A549 (cell line): ENCODE measurements at regions not wholly inside any gene's neighbourhood (a gene's known extent, or its start where the extent isn't known, plus 50 kb on each side); places are given as distances from the start of the nearest gene placed in this dataset.
"Not testable (repeated sequence)": the region's sequence is repeated elsewhere in the genome, so short reads cannot be mapped to it uniquely, and the experiment has no call there.

ENCODE experiments used
- ATAC-seq, 2 experiments: fragments of 200-7000 bp in 1 of 2; fragments of >200 bp in 1 of 2; cut with Nextera tagmentation in 1 of 2; cut with Tn5 transposase in 1 of 2; 3 replicates each; pipeline versions ENCODE4 v1.8.0 to v1.9.1; 2018 to 2020; ENCODE audit warnings: mild to moderate bottlenecking in 1 of 2, moderate library complexity in 1 of 2
- CTCF ChIA-PET: fragments of 300-600 bp; sonication (Branson Sonifier 250); formaldehyde crosslinking; extraction: SDS; loops from one replicate; lab custom pipeline; 2021; ENCODE audit warnings: antibody characterized with exemption, inconsistent platforms; lab: Yijun Ruan, JAX
- POLR2A ChIA-PET: fragments of 350-600 bp; formaldehyde crosslinking; extraction: SDS; loops from one replicate; lab custom pipeline; 2021; ENCODE audit warnings: antibody characterized with exemption, inconsistent platforms; lab: Yijun Ruan, JAX
- DNase-seq, 2 experiments: peaks; one replicate each; pipeline versions ENCODE4 v3.0.0 to v3.0.0-alpha.2; 2011 to 2016; ENCODE audit warnings: low read depth in 1 of 2, low spot score in 1 of 2
- FAIRE-seq: peaks from 2 replicates; lab custom pipeline; 2011; peaks lifted over from hg19 to GRCh38; lab: Jason Lieb, UNC
- H3K27ac ChIP-seq, 2 experiments: fragments of >200 bp; sonication (Bioruptor Twin); formaldehyde crosslinking; 3 replicates each; pipeline ENCODE4 v1.5.1; 2016 to 2017
- H3K4me1 ChIP-seq: fragments of >200 bp; sonication (Bioruptor Twin); formaldehyde crosslinking; 3 replicates; pipeline ENCODE4 v1.6.1; 2016
- H3K4me2 ChIP-seq: fragments of >200 bp; sonication (Bioruptor Twin); formaldehyde crosslinking; 3 replicates; pipeline ENCODE4 v1.6.1; 2016
- H3K4me3 ChIP-seq: fragments of >200 bp; sonication (Bioruptor Twin); formaldehyde crosslinking; 3 replicates; pipeline ENCODE4 v1.5.1; 2016
- H3K9me3 ChIP-seq: fragments of >200 bp; sonication (Bioruptor Twin); formaldehyde crosslinking; 3 replicates; pipeline ENCODE4 v1.6.1; 2016
- CBX8 ChIP-seq: fragments of 200-600 bp; sonication (generic); IDR thresholded peaks from 2 replicates; pipeline ENCODE4 v1.6.1; 2016
- CEBPB ChIP-seq, 2 experiments: fragments of >200 bp in 1 of 2; sonication (Bioruptor Twin) in 1 of 2; formaldehyde crosslinking in 1 of 2; IDR thresholded peaks; 2 replicates each; pipeline ENCODE4 v1.6.1; 2012 to 2016
- CHD2 ChIP-seq: fragments of 150-350 bp; IDR thresholded peaks from 2 replicates; pipeline ENCODE4 v1.6.1; 2014; ENCODE audit warnings: low read length; ENCODE audit not compliant: partially characterized antibody
- EHF ChIP-seq: fragments of 250-450 bp; sonication (Bioruptor Pico); IDR thresholded peaks from 2 replicates; pipeline ENCODE4 v1.5.0; 2020; ENCODE audit warnings: mild to moderate bottlenecking
- FOSB ChIP-seq: fragments of 250-450 bp; sonication (Bioruptor Pico); IDR thresholded peaks from 2 replicates; pipeline ENCODE4 v1.5.0; 2020; ENCODE audit warnings: mild to moderate bottlenecking, moderate library complexity
- GATA3 ChIP-seq: IDR thresholded peaks from 2 replicates; pipeline ENCODE4 v1.6.1; 2012; ENCODE audit warnings: borderline replicate concordance
- HOXA7 ChIP-seq: fragments of 250-450 bp; sonication (Bioruptor Pico); IDR thresholded peaks from 2 replicates; pipeline ENCODE4 v1.5.0; 2020; ENCODE audit warnings: mild to moderate bottlenecking, moderate library complexity
- HOXB5 ChIP-seq: fragments of 250-450 bp; sonication (Bioruptor Pico); IDR thresholded peaks from 2 replicates; pipeline ENCODE4 v1.5.0; 2020; ENCODE audit warnings: mild to moderate bottlenecking, moderate library complexity
- MAFK ChIP-seq: fragments of 450-650 bp; IDR thresholded peaks from 2 replicates; pipeline ENCODE4 v1.6.1; 2014; ENCODE audit not compliant: partially characterized antibody
- NFE2L2 ChIP-seq: fragments of 150-350 bp; conservative IDR thresholded peaks from 2 replicates; pipeline ENCODE4 v1.6.1; 2014; ENCODE audit warnings: low read length
- NPAS2 ChIP-seq: fragments of 250-450 bp; sonication (Bioruptor Pico); IDR thresholded peaks from 2 replicates; pipeline ENCODE4 v1.8.0; 2022; ENCODE audit warnings: mild to moderate bottlenecking, moderate library complexity, borderline replicate concordance
- PHF8 ChIP-seq: fragments of 200-600 bp; sonication (generic); IDR thresholded peaks from 2 replicates; pipeline ENCODE4 v1.6.1; 2016; ENCODE audit warnings: low read depth, mild to moderate bottlenecking, antibody characterized with exemption, moderate library complexity, borderline replicate concordance
- POLR2A ChIP-seq: IDR thresholded peaks from 2 replicates; pipeline ENCODE4 v1.6.1; 2012; ENCODE audit warnings: mild to moderate bottlenecking, low read length
- POLR2AphosphoS2 ChIP-seq: conservative IDR thresholded peaks from 2 replicates; pipeline ENCODE4 v1.6.1; 2012; ENCODE audit warnings: low read length, improper control_type of control experiment, inconsistent platforms
- RAD21 ChIP-seq, 2 experiments: fragments of >200 bp in 1 of 2; sonication (Bioruptor Twin) in 1 of 2; formaldehyde crosslinking in 1 of 2; IDR thresholded peaks in 1 of 2; conservative IDR thresholded peaks in 1 of 2; 2 replicates in 1 of 2; 3 replicates in 1 of 2; pipeline ENCODE4 v1.6.1; 2012 to 2018; ENCODE audit warnings: inconsistent platforms in 1 of 2
- SMC3 ChIP-seq: fragments of >200 bp; sonication (Bioruptor Twin); formaldehyde crosslinking; IDR thresholded peaks from 3 replicates; pipeline ENCODE4 v1.6.1; 2018; ENCODE audit warnings: inconsistent platforms
- SREBF2 ChIP-seq: fragments of 450-650 bp; IDR thresholded peaks from 2 replicates; pipeline ENCODE4 v1.6.1; 2014; ENCODE audit warnings: mild to moderate bottlenecking, moderate library complexity
- TP53 ChIP-seq: fragments of 250-450 bp; sonication (Bioruptor Pico); IDR thresholded peaks from 2 replicates; pipeline ENCODE4 v1.5.0; 2021; ENCODE audit warnings: mild to moderate bottlenecking, moderate library complexity
- ZFP36 ChIP-seq: fragments of 450-650 bp; IDR thresholded peaks from 2 replicates; pipeline ENCODE4 v1.6.1; 2014; ENCODE audit warnings: borderline replicate concordance; ENCODE audit not compliant: partially characterized antibody
- ZNF302 ChIP-seq: fragments of 250-450 bp; sonication (Bioruptor Pico); IDR thresholded peaks from 2 replicates; pipeline ENCODE4 v1.9.0; 2021; ENCODE audit warnings: inconsistent platforms, mild to moderate bottlenecking, moderate library complexity
- ZSCAN20 ChIP-seq: fragments of 250-450 bp; sonication (Bioruptor Pico); IDR thresholded peaks from 2 replicates; pipeline ENCODE4 v1.8.0; 2022; ENCODE audit warnings: mild to moderate bottlenecking, moderate library complexity
- WGBS: methylation state at CpG from one replicate; pipeline ENCODE4 v1.1.6; 2017; ENCODE audit errors: missing lambda C conversion rate; 5-methylcytosine and 5-hydroxymethylcytosine counted together
- TF ChIP-seq, protein P1 (sequence below): fragments of 150-350 bp; IDR thresholded peaks from 2 replicates; pipeline ENCODE4 v1.6.1; 2014; ENCODE audit warnings: low read depth, mild to moderate bottlenecking, low read length
- TF ChIP-seq, protein P2 (sequence below): IDR thresholded peaks from 2 replicates; pipeline ENCODE4 v1.6.1; 2012
- TF ChIP-seq, protein P3 (sequence below): fragments of 200-600 bp; sonication (generic); IDR thresholded peaks from 2 replicates; pipeline ENCODE4 v1.6.1; 2016; ENCODE audit warnings: antibody characterized with exemption, mild to moderate bottlenecking, moderate library complexity

- DNase-seq, H3K4me3 ChIP-seq, H3K4me2 ChIP-seq, ATAC-seq, H3K27ac ChIP-seq, FAIRE-seq, POLR2A ChIA-PET, H3K4me1 ChIP-seq, CTCF ChIA-PET, H3K9me3 ChIP-seq: not testable (repeated sequence)
- 50% methylated on average over 3 of the region's 6 CpGs for WGBS
Measured at GRCh38 chr4:121616449-121616848, 80.3 kb downstream of the ANXA5 start.

DNA sequence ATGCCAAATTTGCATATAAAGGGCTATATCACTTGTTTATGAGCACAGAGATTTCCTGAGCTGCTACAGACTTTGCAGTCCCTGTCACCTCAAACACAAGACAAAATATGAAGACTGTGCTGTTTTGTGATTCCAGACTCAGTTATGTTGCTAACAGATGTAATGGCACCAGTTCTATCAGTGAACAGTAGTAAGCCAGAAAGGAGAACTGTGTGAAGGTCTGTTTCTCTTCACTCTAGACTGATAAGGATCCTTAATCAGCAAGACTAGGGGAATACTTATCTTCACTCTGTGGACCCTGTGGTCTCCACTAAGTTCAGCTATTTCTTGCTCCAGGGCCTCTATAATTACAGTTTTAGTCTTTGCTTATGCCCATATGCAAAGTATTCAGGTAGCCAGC is 82.7 kb downstream of the ANXA5 start:
- TF ChIP-seq, protein P1, sequence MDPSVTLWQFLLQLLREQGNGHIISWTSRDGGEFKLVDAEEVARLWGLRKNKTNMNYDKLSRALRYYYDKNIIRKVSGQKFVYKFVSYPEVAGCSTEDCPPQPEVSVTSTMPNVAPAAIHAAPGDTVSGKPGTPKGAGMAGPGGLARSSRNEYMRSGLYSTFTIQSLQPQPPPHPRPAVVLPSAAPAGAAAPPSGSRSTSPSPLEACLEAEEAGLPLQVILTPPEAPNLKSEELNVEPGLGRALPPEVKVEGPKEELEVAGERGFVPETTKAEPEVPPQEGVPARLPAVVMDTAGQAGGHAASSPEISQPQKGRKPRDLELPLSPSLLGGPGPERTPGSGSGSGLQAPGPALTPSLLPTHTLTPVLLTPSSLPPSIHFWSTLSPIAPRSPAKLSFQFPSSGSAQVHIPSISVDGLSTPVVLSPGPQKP, result no peak
- TF ChIP-seq RAD21 (conservative IDR thresholded peaks at IDR 0.05 in 1 of 2, IDR thresholded peaks at IDR 0.05 in 1 of 2), result no peak
- TF ChIP-seq POLR2A, result no peak
- TF ChIP-seq FOSB, result no peak
- TF ChIP-seq, protein P2, sequence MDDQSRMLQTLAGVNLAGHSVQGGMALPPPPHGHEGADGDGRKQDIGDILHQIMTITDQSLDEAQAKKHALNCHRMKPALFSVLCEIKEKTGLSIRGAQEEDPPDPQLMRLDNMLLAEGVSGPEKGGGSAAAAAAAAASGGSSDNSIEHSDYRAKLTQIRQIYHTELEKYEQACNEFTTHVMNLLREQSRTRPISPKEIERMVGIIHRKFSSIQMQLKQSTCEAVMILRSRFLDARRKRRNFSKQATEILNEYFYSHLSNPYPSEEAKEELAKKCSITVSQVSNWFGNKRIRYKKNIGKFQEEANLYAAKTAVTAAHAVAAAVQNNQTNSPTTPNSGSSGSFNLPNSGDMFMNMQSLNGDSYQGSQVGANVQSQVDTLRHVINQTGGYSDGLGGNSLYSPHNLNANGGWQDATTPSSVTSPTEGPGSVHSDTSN, result no peak
- no peak for TF ChIP-seq TP53
- TF ChIP-seq ZFP36, result no peak
- TF ChIP-seq SREBF2, result no peak
- no peak for TF ChIP-seq HOXB5 (CRISPR knock-in tag)
- no peak for TF ChIP-seq ZSCAN20 (CRISPR knock-in tag)
- TF ChIP-seq EHF (CRISPR knock-in tag), result no peak
- no peaks in the 10 kb centered on the region for H3K9me3 ChIP-seq
- no peak overlapping the region for H3K27ac ChIP-seq
- no peak for ATAC-seq
- no peaks in the 10 kb centered on the region for H3K4me1 ChIP-seq
- no peak overlapping the region for H3K4me3 ChIP-seq
- DNase-seq, result no peak
- FAIRE-seq, result no peak
- POLR2A ChIA-PET, result no interaction called here
- CTCF ChIA-PET, result no interaction called here
- H3K4me2 ChIP-seq, result no peak overlapping the region

- H3K27ac ChIP-seq, result no peak overlapping the region
- ATAC-seq, result no peak
- TF ChIP-seq MAFK (peak; percentile 37), GATA3 (no peak), NPAS2 (no peak)
- TF ChIP-seq, protein P3, sequence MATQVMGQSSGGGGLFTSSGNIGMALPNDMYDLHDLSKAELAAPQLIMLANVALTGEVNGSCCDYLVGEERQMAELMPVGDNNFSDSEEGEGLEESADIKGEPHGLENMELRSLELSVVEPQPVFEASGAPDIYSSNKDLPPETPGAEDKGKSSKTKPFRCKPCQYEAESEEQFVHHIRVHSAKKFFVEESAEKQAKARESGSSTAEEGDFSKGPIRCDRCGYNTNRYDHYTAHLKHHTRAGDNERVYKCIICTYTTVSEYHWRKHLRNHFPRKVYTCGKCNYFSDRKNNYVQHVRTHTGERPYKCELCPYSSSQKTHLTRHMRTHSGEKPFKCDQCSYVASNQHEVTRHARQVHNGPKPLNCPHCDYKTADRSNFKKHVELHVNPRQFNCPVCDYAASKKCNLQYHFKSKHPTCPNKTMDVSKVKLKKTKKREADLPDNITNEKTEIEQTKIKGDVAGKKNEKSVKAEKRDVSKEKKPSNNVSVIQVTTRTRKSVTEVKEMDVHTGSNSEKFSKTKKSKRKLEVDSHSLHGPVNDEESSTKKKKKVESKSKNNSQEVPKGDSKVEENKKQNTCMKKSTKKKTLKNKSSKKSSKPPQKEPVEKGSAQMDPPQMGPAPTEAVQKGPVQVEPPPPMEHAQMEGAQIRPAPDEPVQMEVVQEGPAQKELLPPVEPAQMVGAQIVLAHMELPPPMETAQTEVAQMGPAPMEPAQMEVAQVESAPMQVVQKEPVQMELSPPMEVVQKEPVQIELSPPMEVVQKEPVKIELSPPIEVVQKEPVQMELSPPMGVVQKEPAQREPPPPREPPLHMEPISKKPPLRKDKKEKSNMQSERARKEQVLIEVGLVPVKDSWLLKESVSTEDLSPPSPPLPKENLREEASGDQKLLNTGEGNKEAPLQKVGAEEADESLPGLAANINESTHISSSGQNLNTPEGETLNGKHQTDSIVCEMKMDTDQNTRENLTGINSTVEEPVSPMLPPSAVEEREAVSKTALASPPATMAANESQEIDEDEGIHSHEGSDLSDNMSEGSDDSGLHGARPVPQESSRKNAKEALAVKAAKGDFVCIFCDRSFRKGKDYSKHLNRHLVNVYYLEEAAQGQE, result no peak
- TF ChIP-seq, all 56 proteins: peak for 1
- ChIA-PET POLR2A (no interaction called here), CTCF (no interaction called here)
- no peak for FAIRE-seq
- Histone ChIP-seq H3K4me1 (no peaks in the 10 kb centered on the region), H3K4me3 (no peak overlapping the region), H3K4me2 (no peak overlapping the region), H3K9me3 (no peaks in the 10 kb centered on the region)
- WGBS, result 18% methylated on average over 3 of the region's 3 CpGs
- DNase-seq, result no peak
Measured at GRCh38 chr4:121599049-121599448, 97.7 kb downstream of the ANXA5 start.

GRCh38 chr4:121597346-121597934 is 99.3 kb downstream of the ANXA5 start:
- CTCF ChIA-PET, result no interaction called here
- DNase-seq (no peak), ATAC-seq (no peak)

More at GRCh38 chr4:121597346-121597934, 99.3 kb downstream of the ANXA5 start:
- no peak overlapping the region for H3K4me2 ChIP-seq
- H3K4me1 ChIP-seq, result no peaks in the 10 kb centered on the region
- H3K9me3 ChIP-seq, result no peaks in the 10 kb centered on the region
- H3K4me3 ChIP-seq, result no peak overlapping the region
- POLR2A ChIA-PET, result no interaction called here
- WGBS, result 30% methylated on average over 2 of the region's 2 CpGs
- no peak overlapping the region for H3K27ac ChIP-seq
- no peak for FAIRE-seq
- TF ChIP-seq CEBPB (IDR thresholded peaks at IDR 0.05), result no peak
- no peak for TF ChIP-seq CHD2
- TF ChIP-seq ZNF302, result no peak
- no peak for TF ChIP-seq HOXA7 (CRISPR knock-in tag)
- TF ChIP-seq SMC3, result no peak
- no peak for TF ChIP-seq PHF8
- TF ChIP-seq POLR2AphosphoS2, result no peak
- no peak for TF ChIP-seq NFE2L2
- TF ChIP-seq CBX8, result no peak
- TF ChIP-seq, protein P1, result no peak
